Peyer's patch (tissue), 4 donors: ENCODE measurements at regions not wholly inside any gene's neighbourhood (a gene's known extent, or its start where the extent isn't known, plus 50 kb on each side); places are given as distances from the start of the nearest gene placed in this dataset.

Source experiments
- CTCF ChIP-seq, 6 experiments: fragments of 450-650 bp in 4 of 6; fragments of 200-600 bp in 2 of 6; sonication (generic) in 1 of 6; IDR thresholded peaks; one replicate each; pipeline ENCODE4 v1.5.1; 2017 to 2019; ENCODE audit warnings: antibody characterized with exemption in 6 of 6, mild to moderate bottlenecking in 3 of 6, moderate library complexity in 1 of 6
- POLR2A ChIP-seq, 2 donors: fragments of 450-650 bp; IDR thresholded peaks; one replicate each; pipeline ENCODE4 v1.5.1; 2017; ENCODE audit warnings: antibody characterized with exemption in 2 of 2, mild to moderate bottlenecking in 2 of 2, moderate library complexity in 2 of 2

DNA sequence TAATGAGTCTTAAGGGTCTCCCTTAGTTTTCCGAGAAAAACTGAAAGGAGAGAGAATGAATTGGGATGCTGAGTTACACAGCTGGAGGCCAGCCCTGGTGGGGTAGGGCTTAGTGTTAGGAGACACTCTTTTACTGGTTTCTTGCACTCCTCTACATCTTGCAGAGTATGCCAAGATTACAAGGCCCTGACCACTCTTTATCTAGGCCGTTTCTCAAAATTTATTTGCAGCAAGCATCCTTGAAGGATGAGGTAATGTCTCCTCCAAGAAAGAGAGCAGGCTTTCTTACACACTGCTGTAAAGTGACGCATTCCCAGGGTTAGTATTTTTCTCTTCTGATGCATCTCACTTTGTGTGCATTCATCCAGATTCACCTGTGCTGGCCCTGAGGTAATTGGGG lies 166.2 kb downstream of the TDRD15 start:
- no peak for TF ChIP-seq CTCF (IDR thresholded peaks at IDR 0.05)
- TF ChIP-seq POLR2A (IDR thresholded peaks at IDR 0.05) = no peak
